ENCODE measurements at regions not wholly inside any gene's neighbourhood (a gene's known extent, or its start where the extent isn't known, plus 50 kb on each side); places are given as distances from the start of the nearest gene placed in this dataset.

- no peak for TF ChIP-seq CTCF (IDR thresholded peaks at IDR 0.05)
- no peak for TF ChIP-seq POLR2A (IDR thresholded peaks at IDR 0.05)
Observed at GRCh38 chr2:223654384-223654915, 52.3 kb upstream of the SCG2 start.

All from Peyer's patch (tissue), 4 donors.